HG03439 (cell line): ENCODE measurements at regions not wholly inside any gene's neighbourhood (a gene's known extent, or its start where the extent isn't known, plus 50 kb on each side); places are given as distances from the start of the nearest gene placed in this dataset.
"Not testable (repeated sequence)": the region's sequence is repeated elsewhere in the genome, so short reads cannot be mapped to it uniquely, and the experiment has no call there.

Experiments used
- ATAC-seq: cut with Tn5 transposase; IDR thresholded peaks from one replicate; pipeline ENCODE4 v1.9.1; 2021; ENCODE audit warnings: mild to moderate bottlenecking, moderate library complexity; ENCODE audit not compliant: unreplicated experiment

- ATAC-seq, result no peak
Measured at GRCh38 chr6:15816661-15817060, 153.8 kb upstream of the DTNBP1 start.

GRCh38 chr6:15813698-15814097, 150.9 kb upstream of the DTNBP1 start:
- not testable (repeated sequence) for ATAC-seq

GRCh38 chr6:15811107-15811506, 148.3 kb upstream of the DTNBP1 start:
- no peak for ATAC-seq

GRCh38 chr6:15810618-15811017, 147.8 kb upstream of the DTNBP1 start:
- ATAC-seq, result no peak

- no peak for ATAC-seq
Measured at GRCh38 chr6:15809367-15809766, 146.5 kb upstream of the DTNBP1 start.

- no peak for ATAC-seq
Measured at GRCh38 chr6:15804164-15805154, 141.6 kb upstream of the DTNBP1 start.

GRCh38 chr6:15802466-15802865, 139.6 kb upstream of the DTNBP1 start:
- no peak for ATAC-seq

- no peak for ATAC-seq
Measured at GRCh38 chr6:15801912-15802311, 139.1 kb upstream of the DTNBP1 start.

- ATAC-seq, result no peak
Measured at GRCh38 chr6:15800841-15801617, 138.2 kb upstream of the DTNBP1 start.

- no peak for ATAC-seq
Measured at GRCh38 chr6:15798533-15799255, 135.9 kb upstream of the DTNBP1 start.

GRCh38 chr6:15796844-15797243, 134.0 kb upstream of the DTNBP1 start:
- ATAC-seq, result no peak

GRCh38 chr6:15796130-15796771, 133.4 kb upstream of the DTNBP1 start:
- no peak for ATAC-seq

GRCh38 chr6:15793826-15794225, 131.0 kb upstream of the DTNBP1 start:
- ATAC-seq, result no peak

- no peak for ATAC-seq
Measured at GRCh38 chr6:15793288-15793687, 130.5 kb upstream of the DTNBP1 start.

- ATAC-seq, result no peak
Measured at GRCh38 chr6:15792842-15793241, 130.0 kb upstream of the DTNBP1 start.

- ATAC-seq, result no peak
Measured at GRCh38 chr6:15791448-15792181, 128.8 kb upstream of the DTNBP1 start.

- ATAC-seq, result no peak
Measured at GRCh38 chr6:15790116-15790515, 127.3 kb upstream of the DTNBP1 start.

GRCh38 chr6:15786846-15787245, 124.0 kb upstream of the DTNBP1 start:
- no peak for ATAC-seq

GRCh38 chr6:15783484-15783883, 120.7 kb upstream of the DTNBP1 start:
- no peak for ATAC-seq

GRCh38 chr6:15781890-15782289, 119.1 kb upstream of the DTNBP1 start:
- ATAC-seq, result no peak
